Pulmonary artery endothelial cell (primary cell): ENCODE measurements at regions not wholly inside any gene's neighbourhood (a gene's known extent, or its start where the extent isn't known, plus 50 kb on each side); places are given as distances from the start of the nearest gene placed in this dataset.

ENCODE experiments used
- DNase-seq: peaks from one replicate; pipeline ENCODE4 v3.0.0-alpha.2; 2011; ENCODE audit warnings: low read depth, low spot score

GRCh38 chr18:68623342-68623741 is 91.6 kb downstream of the TMX3 start:
- peak; percentile 5 for DNase-seq

DNA sequence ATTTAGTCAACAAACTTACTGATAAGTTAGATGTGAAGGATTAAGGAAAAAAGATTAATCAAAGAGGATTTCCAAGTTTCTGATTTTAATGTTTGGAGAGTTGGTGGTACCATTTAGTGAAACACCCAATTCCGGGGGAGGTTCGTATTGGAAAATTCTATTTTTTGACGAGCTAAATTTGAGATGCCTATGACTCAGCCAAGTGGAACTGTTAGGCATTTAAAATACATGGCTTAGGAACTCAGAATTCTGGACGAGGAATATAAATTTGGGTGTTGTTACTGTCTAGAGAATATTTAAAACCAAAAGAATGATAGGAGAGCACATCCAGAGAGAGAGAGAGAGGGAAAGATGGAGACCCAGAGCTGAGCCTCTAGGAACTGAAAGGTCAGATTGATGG is 103.6 kb downstream of the TMX3 start:
- DNase-seq: no peak

GRCh38 chr18:68608851-68609490 is 105.9 kb downstream of the TMX3 start:
- DNase-seq: no peak

- no peak for DNase-seq
These were observed 107.1 kb downstream of the TMX3 start for GRCh38 chr18:68607852-68608251.

GRCh38 chr18:68604256-68604655 is 110.7 kb downstream of the TMX3 start:
- DNase-seq: no peak

GRCh38 chr18:68596016-68596415 is 118.9 kb downstream of the TMX3 start:
- no peak for DNase-seq

GRCh38 chr18:68588169-68588568 is 126.7 kb downstream of the TMX3 start:
- DNase-seq: no peak

DNA sequence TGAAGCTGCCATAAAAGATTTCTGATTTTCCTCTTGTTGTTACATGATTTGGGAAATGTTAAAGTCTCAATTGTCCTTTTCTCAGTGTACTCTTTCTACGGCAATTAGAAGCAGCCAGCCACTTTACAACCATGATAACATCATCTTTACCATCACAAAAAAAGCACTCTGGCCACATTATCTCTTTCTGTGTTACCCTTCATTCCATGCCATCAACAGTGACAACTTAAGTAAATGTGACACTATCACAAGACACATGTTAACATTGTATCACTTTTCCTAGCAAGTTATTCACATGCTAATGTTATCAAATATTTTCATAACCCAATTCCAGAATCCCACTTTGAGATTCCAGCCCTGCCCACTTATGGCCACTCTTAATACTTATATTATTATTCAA is 131.2 kb downstream of the TMX3 start:
- DNase-seq: no peak

DNA sequence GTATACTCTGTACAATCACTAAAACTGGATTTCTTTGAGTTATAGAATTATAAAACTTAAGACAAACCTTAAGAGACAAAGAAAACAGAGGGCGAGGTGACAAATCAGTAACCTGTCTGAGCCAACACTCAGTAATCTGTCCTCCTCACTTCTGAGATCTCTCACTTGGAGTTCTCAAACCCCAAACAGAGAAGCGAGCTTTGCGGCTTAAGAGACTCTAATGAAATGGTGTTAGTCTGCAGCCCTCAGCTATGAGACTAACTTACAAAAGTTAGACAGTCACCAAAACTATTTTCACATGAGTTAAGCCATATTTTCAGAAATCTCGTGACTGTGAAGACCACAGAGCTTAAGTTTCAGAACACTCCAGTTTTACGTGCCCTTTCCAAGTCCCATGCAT is 140.6 kb downstream of the TMX3 start:
- DNase-seq: no peak

DNA sequence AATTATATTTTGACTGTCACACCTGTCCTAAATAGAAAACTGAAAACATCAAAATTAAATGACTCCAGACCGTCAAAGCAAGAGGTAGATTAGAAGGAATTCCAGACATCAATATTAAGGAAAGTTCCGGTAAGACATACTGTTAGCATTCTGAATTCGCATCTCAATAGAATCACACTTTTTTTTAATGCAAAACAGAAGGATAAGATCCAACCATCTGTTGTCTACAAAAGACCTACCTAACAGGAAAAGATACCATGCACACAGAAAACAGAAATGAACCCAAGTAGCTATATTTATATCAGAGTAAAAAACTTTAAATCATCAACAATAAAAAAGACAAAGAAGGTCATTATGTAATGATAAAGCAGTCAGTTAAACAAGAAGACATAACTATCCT is 145.0 kb downstream of the TMX3 start:
- no peak for DNase-seq

DNA sequence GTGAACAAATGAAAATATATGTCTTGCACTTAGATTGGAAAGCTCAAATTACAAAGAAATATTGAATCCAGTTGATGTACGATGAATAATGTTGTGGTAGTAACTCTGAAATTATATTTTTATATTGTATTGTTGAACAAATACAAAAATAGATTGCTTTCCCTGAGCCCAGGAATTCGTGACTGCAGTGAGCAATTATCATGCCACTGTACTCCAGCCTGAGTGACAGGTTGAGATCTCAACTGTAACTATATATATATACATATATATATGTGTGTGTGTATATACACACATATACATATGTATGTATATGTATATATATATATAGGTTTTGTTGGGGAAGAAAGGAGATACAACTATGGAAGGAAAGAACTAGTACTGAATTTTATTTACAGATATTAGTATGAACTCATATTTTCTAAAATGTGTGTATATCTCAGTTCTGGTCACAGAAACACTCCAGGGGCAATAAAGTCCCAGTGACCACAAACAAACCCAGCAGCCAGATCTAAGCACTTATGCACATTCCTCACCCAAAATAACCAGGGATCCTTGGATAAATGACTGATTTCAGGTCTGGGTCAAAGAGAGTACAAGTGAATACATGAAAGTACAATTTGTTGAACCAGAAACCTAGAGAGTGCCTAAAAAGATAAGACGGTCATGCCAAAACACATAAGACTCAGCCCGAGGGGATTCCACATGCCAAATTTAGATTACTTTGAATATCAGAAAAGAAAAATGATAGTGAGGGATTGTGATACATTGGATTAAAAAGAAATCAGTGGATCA is 146.3 kb downstream of the TMX3 start:
- no peak for DNase-seq

- no peak for DNase-seq
These were observed 147.9 kb downstream of the TMX3 start for GRCh38 chr18:68566991-68567390.

- DNase-seq: no peak
These were observed 149.9 kb downstream of the TMX3 start for GRCh38 chr18:68564961-68565360.

- DNase-seq: no peak
These were observed 150.6 kb downstream of the TMX3 start for GRCh38 chr18:68564351-68564750.

GRCh38 chr18:68560128-68560527 is 154.8 kb downstream of the TMX3 start:
- no peak for DNase-seq

DNA sequence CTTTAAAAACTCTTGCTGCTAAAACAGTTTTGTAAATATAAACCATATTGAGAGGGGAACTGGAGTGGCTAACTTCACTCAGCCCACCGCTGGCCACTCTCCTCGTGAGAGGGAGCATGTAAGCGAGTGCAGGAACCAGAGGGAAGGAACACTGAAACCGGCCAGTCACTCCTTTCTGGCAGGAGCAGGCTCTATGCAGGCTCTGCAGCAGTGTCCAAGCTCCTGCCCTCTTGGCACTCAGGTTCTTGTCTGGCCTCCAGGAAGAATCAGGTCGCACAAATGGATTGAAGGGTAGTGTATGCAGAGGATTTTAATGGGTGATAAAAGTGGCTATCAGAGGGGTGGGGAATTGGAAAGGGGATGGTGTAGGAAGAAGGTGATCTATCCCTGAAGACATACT is 157.7 kb downstream of the TMX3 start:
- no peak for DNase-seq

DNA sequence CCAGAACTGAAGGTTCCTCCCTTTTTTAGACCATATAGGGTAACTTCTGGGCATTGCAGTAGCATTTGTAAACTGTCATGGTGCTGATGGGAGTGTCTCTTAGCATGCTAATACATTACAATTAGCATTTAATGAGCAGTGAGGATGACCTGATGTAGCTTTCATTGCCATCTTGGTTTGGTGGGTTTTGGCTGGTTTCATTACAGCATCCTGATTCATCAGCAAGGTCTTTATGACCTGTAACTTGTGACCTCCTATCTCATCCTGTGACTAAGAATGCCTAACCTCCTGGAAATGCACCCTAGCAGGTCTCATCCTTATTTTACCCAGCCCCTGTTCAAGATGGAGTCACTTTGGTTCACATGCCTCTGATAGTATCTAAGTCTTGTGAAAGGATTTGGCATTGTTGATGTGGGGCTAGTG is 159.0 kb downstream of the TMX3 start:
- no peak for DNase-seq

DNA sequence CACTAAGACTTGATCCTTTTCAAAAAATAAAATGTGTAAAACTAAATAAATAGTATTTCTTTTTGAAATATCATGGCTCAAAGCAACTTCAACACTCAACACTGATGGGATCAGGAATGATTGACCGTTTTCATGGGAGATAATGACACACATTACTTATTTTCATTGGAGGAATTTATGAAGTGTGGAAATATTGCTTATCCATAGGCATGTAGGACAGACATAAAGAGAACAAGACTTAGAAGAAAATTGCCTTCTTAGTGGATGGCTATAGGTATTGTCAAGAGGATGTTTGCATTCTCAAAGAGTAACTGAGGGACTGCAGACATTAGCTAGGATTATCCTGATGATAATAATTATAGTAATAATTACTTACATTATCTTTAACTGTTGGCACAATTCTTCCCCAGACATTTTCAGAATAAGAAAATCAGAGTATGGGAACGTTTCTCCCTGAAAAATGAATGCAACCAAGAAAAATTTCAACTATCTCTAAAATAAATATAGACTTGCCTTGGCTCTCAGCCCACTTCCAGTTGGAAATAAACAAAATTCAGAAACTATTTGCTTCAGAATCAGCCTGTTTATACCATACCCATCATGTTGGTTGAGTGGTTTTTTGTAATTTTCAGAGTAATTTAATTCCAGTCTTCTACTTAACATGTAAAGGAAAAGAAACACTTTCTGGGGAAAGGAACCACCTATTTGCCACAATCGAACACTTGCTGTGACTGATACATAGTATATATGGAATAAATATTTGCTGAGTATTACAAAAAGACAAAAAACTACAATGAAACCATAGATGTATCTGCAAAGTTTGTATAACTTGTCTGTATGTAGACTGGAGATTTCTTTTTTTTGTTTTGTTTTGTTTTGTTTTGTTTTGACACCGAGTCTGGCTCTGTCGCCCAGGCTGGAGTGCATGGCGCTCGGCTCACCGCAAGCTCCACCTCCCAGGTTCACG is 165.7 kb downstream of the TMX3 start:
- no peak for DNase-seq

GRCh38 chr18:68543344-68543743 is 171.6 kb downstream of the TMX3 start:
- DNase-seq: no peak

- DNase-seq: no peak
These were observed 172.1 kb downstream of the TMX3 start for GRCh38 chr18:68542846-68543245.

- no peak for DNase-seq
These were observed 181.3 kb downstream of the TMX3 start for GRCh38 chr18:68533641-68534040.

DNA sequence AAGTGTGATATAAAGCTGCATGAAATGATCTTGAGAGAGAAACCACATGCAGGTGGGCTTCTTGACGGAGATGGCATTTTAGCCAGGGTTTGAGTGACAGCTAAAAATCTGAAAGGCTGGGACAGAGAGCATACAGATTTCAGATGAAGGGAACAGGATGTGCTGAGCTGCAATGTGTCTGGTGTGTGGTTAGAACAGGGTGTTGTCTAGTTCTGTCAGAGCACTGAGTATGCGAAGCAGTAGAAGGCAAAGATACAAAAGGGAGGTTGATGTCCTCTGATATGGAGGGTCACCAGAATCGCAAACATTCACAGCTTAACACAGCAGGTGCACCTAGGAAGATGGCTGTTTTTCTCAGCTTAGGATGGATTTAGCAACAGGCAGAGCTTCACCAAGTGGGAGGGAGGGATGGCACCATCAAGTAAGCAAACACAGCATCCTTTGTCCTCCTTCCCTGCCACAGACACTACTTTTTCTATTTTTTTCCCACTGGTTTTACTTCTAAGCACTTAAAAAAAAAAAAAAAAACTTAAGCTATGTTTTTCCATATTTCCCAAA is 182.5 kb downstream of the TMX3 start:
- DNase-seq: no peak
